Epithelial cell of proximal tubule (primary cell): ENCODE measurements at regions not wholly inside any gene's neighbourhood (a gene's known extent, or its start where the extent isn't known, plus 50 kb on each side); places are given as distances from the start of the nearest gene placed in this dataset.

Experiments used
- DNase-seq: peaks from one replicate; pipeline ENCODE4 v3.0.0-alpha.2; 2011; ENCODE audit warnings: low read depth
- H3K4me3 ChIP-seq: 2 replicates; pipeline ENCODE4 v1.5.1; 2011; ENCODE audit warnings: low read depth, mild to moderate bottlenecking, low read length
- TF ChIP-seq, protein P1 (sequence below): conservative IDR thresholded peaks from 2 replicates; pipeline ENCODE4 v1.5.1; 2012; ENCODE audit warnings: low read depth, mild to moderate bottlenecking, low read length

DNA sequence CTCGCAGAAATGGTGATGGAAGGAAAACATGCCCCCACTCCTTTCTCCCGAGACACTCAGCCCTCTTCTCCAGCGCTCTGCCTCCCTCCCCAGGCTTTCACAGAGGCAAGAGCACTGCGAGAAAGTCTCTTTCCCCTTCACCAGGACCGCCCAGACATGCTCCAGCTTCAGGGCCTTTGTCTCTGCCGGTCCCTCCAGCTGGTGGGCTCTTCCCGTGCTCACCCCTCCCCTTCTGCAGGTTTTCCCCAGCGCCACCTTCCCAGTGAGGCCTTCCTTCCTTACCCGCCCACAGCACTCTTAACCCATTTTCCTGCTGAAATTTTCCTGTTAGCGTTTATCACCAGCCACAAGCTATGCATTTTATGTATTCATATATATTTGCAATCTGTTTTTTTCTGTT is 86.2 kb downstream of the TFAP2C start:
- H3K4me3 ChIP-seq: no peak overlapping the region
- TF ChIP-seq, protein P1, sequence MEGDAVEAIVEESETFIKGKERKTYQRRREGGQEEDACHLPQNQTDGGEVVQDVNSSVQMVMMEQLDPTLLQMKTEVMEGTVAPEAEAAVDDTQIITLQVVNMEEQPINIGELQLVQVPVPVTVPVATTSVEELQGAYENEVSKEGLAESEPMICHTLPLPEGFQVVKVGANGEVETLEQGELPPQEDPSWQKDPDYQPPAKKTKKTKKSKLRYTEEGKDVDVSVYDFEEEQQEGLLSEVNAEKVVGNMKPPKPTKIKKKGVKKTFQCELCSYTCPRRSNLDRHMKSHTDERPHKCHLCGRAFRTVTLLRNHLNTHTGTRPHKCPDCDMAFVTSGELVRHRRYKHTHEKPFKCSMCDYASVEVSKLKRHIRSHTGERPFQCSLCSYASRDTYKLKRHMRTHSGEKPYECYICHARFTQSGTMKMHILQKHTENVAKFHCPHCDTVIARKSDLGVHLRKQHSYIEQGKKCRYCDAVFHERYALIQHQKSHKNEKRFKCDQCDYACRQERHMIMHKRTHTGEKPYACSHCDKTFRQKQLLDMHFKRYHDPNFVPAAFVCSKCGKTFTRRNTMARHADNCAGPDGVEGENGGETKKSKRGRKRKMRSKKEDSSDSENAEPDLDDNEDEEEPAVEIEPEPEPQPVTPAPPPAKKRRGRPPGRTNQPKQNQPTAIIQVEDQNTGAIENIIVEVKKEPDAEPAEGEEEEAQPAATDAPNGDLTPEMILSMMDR: no peak

GRCh38 chr20:56715902-56716519 is 86.9 kb downstream of the TFAP2C start:
- DNase-seq: no peak
- TF ChIP-seq, protein P1: no peak
- H3K4me3 ChIP-seq: no peak overlapping the region

More for the DNA sequence above, 86.2 kb downstream of the TFAP2C start:
- DNase-seq: no peak

- no peak overlapping the region for H3K4me3 ChIP-seq
- TF ChIP-seq, protein P1: no peak
- no peak for DNase-seq
Measured at GRCh38 chr20:56716806-56717205, 87.7 kb downstream of the TFAP2C start.

DNA sequence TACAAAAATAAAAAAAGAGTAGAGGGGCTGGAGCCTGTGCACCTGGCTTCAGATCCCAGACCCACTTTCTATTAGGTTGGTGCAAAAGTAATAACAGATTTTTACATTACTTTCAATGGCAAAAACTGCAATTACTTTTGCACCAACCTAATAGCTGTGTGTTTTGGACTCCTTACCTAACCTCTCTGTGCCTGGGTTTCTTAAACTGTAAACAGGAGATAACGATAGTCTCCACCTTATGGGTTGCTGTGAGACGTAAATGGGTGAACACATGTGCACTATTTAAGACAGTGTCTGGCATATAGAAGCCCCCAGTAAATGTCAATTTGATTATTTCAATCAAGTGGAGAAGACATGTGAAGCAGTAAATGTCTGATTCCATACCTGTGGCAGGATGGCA is 89.7 kb downstream of the TFAP2C start:
- no peak overlapping the region for H3K4me3 ChIP-seq
- DNase-seq: no peak
- TF ChIP-seq, protein P1: no peak

GRCh38 chr20:56720620-56721213 is 91.6 kb downstream of the TFAP2C start:
- TF ChIP-seq, protein P1: no peak
- DNase-seq: no peak
- no peak overlapping the region for H3K4me3 ChIP-seq

- TF ChIP-seq, protein P1: no peak
- DNase-seq: no peak
- no peak overlapping the region for H3K4me3 ChIP-seq
Measured at GRCh38 chr20:56722042-56722441, 92.9 kb downstream of the TFAP2C start.

- no peak for DNase-seq
- TF ChIP-seq, protein P1: no peak
- H3K4me3 ChIP-seq: no peak overlapping the region
Measured at GRCh38 chr20:56723331-56723730, 94.2 kb downstream of the TFAP2C start.
